Lower leg skin (tissue), 3 donors: ENCODE measurements at regions not wholly inside any gene's neighbourhood (a gene's known extent, or its start where the extent isn't known, plus 50 kb on each side); places are given as distances from the start of the nearest gene placed in this dataset.

Experiments used
- CTCF ChIP-seq, 3 donors: fragments of 450-650 bp; IDR thresholded peaks; one replicate each; pipeline ENCODE4 v1.5.1; 2016; ENCODE audit warnings: antibody characterized with exemption in 3 of 3, mild to moderate bottlenecking in 3 of 3, moderate library complexity in 2 of 3
- POLR2A ChIP-seq, 2 donors: fragments of 450-650 bp; IDR thresholded peaks; one replicate each; pipeline ENCODE4 v1.6.1; 2016 to 2017; ENCODE audit warnings: antibody characterized with exemption in 2 of 2, mild to moderate bottlenecking in 1 of 2, moderate library complexity in 1 of 2

GRCh38 chr6:145204301-145204700 is 531.0 kb downstream of the EPM2A start:
- TF ChIP-seq POLR2A (IDR thresholded peaks at IDR 0.05) (no peak), CTCF (IDR thresholded peaks at IDR 0.05) (no peak)
